MCF 10A (cell line): ENCODE measurements at regions not wholly inside any gene's neighbourhood (a gene's known extent, or its start where the extent isn't known, plus 50 kb on each side); places are given as distances from the start of the nearest gene placed in this dataset.

Source experiments
- BruUV-seq: library from RNA; stranded (reverse); fragments of 400-500 nt; replicated peaks from 2 replicates; lab custom pipeline; 2021; lab: Mats Ljungman, UMichigan
- CTCF ChIA-PET: fragments of 300-600 bp; sonication (Branson Sonifier 250); formaldehyde crosslinking; extraction: SDS; loops from one replicate; lab custom pipeline; 2021; ENCODE audit warnings: antibody characterized with exemption, inconsistent platforms; lab: Yijun Ruan, JAX
- POLR2A ChIA-PET: fragments of 300-600, 350-650 bp; sonication (Branson Sonifier 250); formaldehyde crosslinking; extraction: SDS; loops from one replicate; lab custom pipeline; 2020; ENCODE audit warnings: antibody characterized with exemption, inconsistent platforms; lab: Yijun Ruan, JAX
- DNase-seq: peaks from one replicate; pipeline ENCODE4 v3.0.0-alpha.2; 2018; ENCODE audit not compliant: unreplicated experiment
- H3K27ac Mint-ChIP-seq: one replicate; pipeline ENCODE4 v1.8.0; 2022; ENCODE audit warnings: mild to moderate bottlenecking, low read depth, mixed read lengths; ENCODE audit not compliant: unreplicated experiment
- H3K27me3 Mint-ChIP-seq: one replicate; pipeline ENCODE4 v1.8.0; 2022; ENCODE audit warnings: mixed read lengths; ENCODE audit not compliant: insufficient read depth, unreplicated experiment
- H3K36me3 Mint-ChIP-seq: one replicate; pipeline ENCODE4 v1.8.0; 2022; ENCODE audit warnings: mild to moderate bottlenecking, moderate library complexity, mixed read lengths; ENCODE audit not compliant: insufficient read depth, unreplicated experiment
- H3K4me1 Mint-ChIP-seq: one replicate; pipeline ENCODE4 v1.8.0; 2022; ENCODE audit warnings: mixed read lengths; ENCODE audit not compliant: insufficient read depth, unreplicated experiment
- H3K4me3 Mint-ChIP-seq: one replicate; pipeline ENCODE4 v1.8.0; 2022; ENCODE audit warnings: mild to moderate bottlenecking, moderate library complexity, mixed read lengths; ENCODE audit not compliant: unreplicated experiment
- H3K9me3 Mint-ChIP-seq: one replicate; pipeline ENCODE4 v1.8.0; 2022; ENCODE audit warnings: mixed read lengths; ENCODE audit not compliant: unreplicated experiment
- CTCF ChIP-seq: fragments of 200-600 bp; IDR thresholded peaks from one replicate; pipeline ENCODE4 v1.8.0; 2022; ENCODE audit warnings: antibody characterized with exemption, mild to moderate bottlenecking; ENCODE audit not compliant: unreplicated experiment
- intact Hi-C: fragments of 100-400 bp; cut with micrococcal nuclease; formaldehyde crosslinking; loops from 2 replicates; pipeline ENCODE4 v1.14.1; 2022

- no TSS peak for BruUV-seq
- DNase-seq = no peak
- no peaks in the 10 kb centered on the region for H3K4me1 Mint-ChIP-seq
- no peaks in the 10 kb centered on the region for H3K36me3 Mint-ChIP-seq
- H3K9me3 Mint-ChIP-seq = peaks cover 11% of the 10 kb centered on the region
- no peak overlapping the region for H3K27ac Mint-ChIP-seq
- CTCF ChIA-PET = interaction anchor here (0.6 to 1.5 kb wide), 2 partner anchors 211 to 409 kb away, joined by 3 to 4 read pairs; no protein-coding TSS in a partner anchor
- POLR2A ChIA-PET = no interaction called here
- TF ChIP-seq CTCF = no peak
- no peaks in the 10 kb centered on the region for H3K27me3 Mint-ChIP-seq
- intact Hi-C loops = loop anchor here (10.0 kb wide), 1 partner anchor 1370 kb away; no protein-coding TSS in a partner anchor
- H3K4me3 Mint-ChIP-seq = no peak overlapping the region
These were observed 207.8 kb upstream of the LRATD1 start for GRCh38 chr2:14424478-14425390.

GRCh38 chr2:14425869-14426268 lies 206.6 kb upstream of the LRATD1 start:
- Mint-ChIP-seq H3K27ac (no peak overlapping the region), H3K36me3 (no peaks in the 10 kb centered on the region), H3K27me3 (no peaks in the 10 kb centered on the region), H3K4me3 (no peak overlapping the region), H3K9me3 (peaks cover 6% of the 10 kb centered on the region), H3K4me1 (no peaks in the 10 kb centered on the region)
- no peak for TF ChIP-seq CTCF
- POLR2A ChIA-PET = interaction anchor here (1.0 kb wide), 1 partner anchor 8 kb away, joined by 3 read pairs; no protein-coding TSS in a partner anchor
- no peak for DNase-seq
- BruUV-seq = no TSS peak
- CTCF ChIA-PET = interaction anchor here (1.5 kb wide), 1 partner anchor 209 kb away, joined by 3 read pairs; no protein-coding TSS in a partner anchor
- intact Hi-C loops = loop anchor here (10.0 kb wide), 1 partner anchor 1371 kb away; no protein-coding TSS in a partner anchor

DNA sequence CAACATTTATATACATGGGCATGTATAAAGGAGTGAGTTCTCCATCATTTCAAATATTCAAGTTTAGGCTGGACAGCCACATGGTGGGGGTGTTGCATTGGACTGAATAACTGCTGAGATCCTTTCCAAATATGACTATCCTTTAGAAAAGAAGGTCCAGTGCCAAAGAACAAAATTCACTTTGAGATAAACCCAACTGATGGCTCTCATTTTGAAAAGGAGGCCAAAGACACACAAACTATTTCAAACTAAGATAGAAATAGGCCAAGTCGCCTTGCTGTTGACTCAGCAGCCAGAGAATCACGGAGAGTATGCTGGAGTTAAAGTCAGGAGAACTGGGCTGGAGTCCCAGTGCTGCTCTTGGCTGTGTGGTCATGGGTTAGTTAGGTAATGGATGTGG lies 204.5 kb upstream of the LRATD1 start:
- DNase-seq = peak; percentile 46
- no peak overlapping the region for H3K27ac Mint-ChIP-seq
- no TSS peak for BruUV-seq
- ChIA-PET CTCF (interaction anchor here (0.7 to 1.4 kb wide), 6 partner anchors 17 to 1149 kb away, joined by 3 to 4 read pairs (median 3); no protein-coding TSS in a partner anchor), POLR2A (no interaction called here)
- no peaks in the 10 kb centered on the region for H3K27me3 Mint-ChIP-seq
- peaks cover 6% of the 10 kb centered on the region for H3K9me3 Mint-ChIP-seq
- TF ChIP-seq CTCF = no peak
- intact Hi-C loops = loop anchor here (1.0 to 10.0 kb wide), 4 partner anchors 206 to 1373 kb away; no protein-coding TSS in a partner anchor
- H3K4me3 Mint-ChIP-seq = no peak overlapping the region
- no peaks in the 10 kb centered on the region for H3K36me3 Mint-ChIP-seq
- H3K4me1 Mint-ChIP-seq = no peaks in the 10 kb centered on the region

- Mint-ChIP-seq H3K36me3 (no peaks in the 10 kb centered on the region), H3K27me3 (no peaks in the 10 kb centered on the region), H3K4me3 (no peak overlapping the region), H3K9me3 (no peaks in the 10 kb centered on the region), H3K4me1 (no peaks in the 10 kb centered on the region), H3K27ac (no peak overlapping the region)
- no TSS peak for BruUV-seq
- no peak for DNase-seq
- intact Hi-C loops = no loop called here
- ChIA-PET POLR2A (interaction anchor here (1.1 kb wide), 1 partner anchor 8 kb away, joined by 3 read pairs; no protein-coding TSS in a partner anchor), CTCF (no interaction called here)
- no peak for TF ChIP-seq CTCF
These were observed 198.5 kb upstream of the LRATD1 start for GRCh38 chr2:14433946-14434495.
